ENCODE measurements at regions not wholly inside any gene's neighbourhood (a gene's known extent, or its start where the extent isn't known, plus 50 kb on each side); places are given as distances from the start of the nearest gene placed in this dataset.
A peak's percentile ranks its signal among the peaks of the same experiment; 100 is the strongest.
"Not testable (repeated sequence)": the region's sequence is repeated elsewhere in the genome, so short reads cannot be mapped to it uniquely, and the experiment has no call there.

DNA sequence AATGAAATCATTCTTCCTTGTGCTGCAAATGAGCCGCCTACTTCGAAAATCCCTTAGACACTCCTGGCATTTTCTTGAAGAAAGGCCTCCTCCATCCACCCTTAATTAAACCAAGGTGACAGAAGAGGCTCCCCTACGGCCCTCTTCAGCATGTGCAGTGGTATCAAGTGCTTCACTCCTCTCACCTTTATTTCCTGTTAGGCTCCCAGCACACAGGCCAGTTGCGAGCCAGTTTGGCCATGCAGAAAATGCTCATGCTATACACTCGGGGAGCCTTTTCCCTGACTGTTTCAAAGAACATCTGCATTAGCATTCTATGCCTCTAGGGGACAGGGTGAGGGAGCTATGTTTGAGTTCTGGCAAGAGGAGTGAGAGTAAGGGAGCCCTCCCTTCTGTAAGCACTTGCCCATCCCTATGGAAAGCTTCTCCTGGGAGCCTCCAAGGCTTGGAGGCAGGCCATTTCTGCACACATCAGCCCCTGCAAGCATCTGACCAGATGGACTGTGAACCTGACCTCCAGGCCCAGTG is 291.5 kb downstream of the RPS29 start:
- DNase-seq (no peak), ATAC-seq (ENCODE audit: poor library complexity) (no peak)
- intact Hi-C loops (cut with DNase I): no loop called here

DNA sequence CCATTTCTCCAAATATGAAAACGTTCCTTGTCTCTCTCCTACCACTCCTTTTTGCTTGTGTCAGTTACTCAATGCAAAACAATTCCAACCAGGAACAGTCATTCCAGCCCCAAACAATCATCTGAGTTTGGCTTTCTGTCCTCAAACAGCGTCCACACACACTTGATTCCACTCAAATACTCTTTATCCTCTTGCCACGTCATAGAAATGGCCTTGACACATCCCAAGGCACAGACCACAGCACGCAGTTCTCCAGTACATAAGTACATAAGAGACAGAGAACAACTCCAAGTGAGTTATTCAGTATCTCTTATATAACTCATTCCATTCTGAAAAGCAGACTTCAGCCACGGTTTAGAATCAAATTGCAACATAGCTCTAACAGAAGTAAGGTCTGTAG is 299.2 kb downstream of the RPS29 start:
- intact Hi-C loops (cut with DNase I): no loop called here

DNA sequence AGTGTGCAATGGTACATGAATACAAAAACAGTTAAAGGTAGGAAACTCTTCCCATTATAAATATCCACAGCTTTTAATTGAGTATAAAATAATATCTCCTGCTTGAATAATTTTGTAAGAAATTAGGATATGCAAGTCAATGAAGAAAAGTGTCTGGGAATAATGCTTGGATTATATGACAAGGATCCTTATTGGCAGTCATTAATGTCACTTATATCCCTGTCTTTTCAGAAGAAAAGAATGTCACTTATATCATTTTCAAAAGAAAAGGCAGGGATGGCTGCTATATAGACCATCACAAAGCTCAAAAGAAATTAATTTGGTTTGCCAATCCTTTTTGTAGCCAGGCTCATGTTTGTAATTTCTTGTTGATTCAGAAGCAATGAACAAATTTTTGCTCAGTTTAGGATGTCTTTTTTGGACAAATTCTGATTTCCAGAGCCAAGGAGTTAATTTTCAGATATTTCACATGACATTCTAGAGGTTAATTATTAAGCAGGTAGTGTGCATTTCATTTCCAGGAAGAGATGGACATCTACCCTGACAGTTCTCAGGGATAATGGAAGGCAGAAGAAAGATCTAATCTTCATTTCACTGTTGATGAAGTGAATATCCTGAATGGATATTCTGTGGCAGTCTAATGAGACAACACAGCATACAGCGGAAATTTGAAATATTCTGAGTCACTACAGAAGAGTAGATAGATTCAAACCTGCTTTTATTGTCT is 299.8 kb downstream of the RPS29 start:
- ATAC-seq (ENCODE audit: poor library complexity) (no peak), DNase-seq (no peak)
- intact Hi-C loops (cut with DNase I): no loop called here

More for the DNA sequence above, 299.2 kb downstream of the RPS29 start:
- no peak for DNase-seq
- ATAC-seq (ENCODE audit: poor library complexity): no peak

DNA sequence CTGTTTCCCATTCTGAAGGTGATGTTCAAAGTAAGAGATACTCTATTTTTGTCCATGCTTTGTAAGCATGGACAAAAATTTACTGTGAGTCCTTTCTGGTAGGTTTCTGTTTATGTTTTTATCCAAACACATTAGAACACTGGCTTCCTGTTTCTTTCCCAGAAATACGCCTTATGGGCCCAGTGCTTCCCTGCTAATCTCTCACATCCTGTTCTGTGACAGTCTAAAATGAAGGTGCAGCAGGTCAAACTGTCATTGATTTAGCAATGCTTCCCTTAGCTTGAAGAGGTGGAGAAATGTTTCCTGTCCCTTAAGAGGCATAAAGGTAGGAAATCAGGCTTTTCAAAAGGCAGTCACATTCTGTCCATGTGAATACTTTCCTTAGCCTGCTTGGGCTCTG is 305.6 kb downstream of the RPS29 start:
- intact Hi-C loops (cut with DNase I): no loop called here
- no peak for ATAC-seq (ENCODE audit: poor library complexity)
- no peak for DNase-seq

DNA sequence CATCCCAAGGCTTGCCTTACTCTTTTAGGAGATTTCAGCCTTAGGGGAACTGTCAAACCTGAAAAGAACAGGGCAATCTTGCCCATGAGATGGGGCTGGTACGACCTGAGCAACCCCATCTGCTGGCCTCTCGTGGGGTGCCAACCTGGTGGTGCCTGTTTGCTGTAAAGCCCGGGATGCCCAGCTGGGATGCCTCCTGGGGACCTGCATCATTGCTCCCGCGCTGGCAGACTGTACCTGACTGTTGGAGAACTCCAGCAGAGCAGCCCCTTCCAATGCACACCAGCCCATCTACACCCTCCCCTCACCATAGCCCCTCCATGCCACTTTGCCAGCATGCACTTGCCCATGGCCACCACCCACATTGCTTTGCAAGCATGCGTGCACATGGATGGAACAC is 335.7 kb downstream of the RPS29 start:
- ATAC-seq (ENCODE audit: poor library complexity) (no peak), DNase-seq (no peak)
- intact Hi-C loops (cut with DNase I): no loop called here

DNA sequence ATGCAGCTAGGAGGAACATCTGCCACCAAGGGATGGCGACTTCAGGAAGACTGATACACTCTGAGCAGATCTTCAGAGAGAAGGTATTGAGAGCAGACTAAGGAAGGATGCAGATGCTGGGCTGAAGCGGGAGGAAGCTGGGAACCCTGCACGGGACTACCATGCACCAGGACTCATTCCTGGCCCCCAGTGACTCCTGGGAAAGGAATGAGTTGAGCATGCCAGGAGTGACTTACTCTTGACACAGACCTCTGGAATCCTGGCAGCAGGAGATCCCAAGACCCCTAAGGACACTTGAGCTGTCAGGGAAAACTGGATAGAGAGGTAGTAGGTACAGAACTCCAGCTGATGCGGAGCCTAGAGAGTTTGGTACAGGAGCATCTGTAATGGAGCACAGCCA is 336.1 kb downstream of the RPS29 start:
- intact Hi-C loops (cut with DNase I): no loop called here
- ATAC-seq (ENCODE audit: poor library complexity) (no peak), DNase-seq (no peak)

DNA sequence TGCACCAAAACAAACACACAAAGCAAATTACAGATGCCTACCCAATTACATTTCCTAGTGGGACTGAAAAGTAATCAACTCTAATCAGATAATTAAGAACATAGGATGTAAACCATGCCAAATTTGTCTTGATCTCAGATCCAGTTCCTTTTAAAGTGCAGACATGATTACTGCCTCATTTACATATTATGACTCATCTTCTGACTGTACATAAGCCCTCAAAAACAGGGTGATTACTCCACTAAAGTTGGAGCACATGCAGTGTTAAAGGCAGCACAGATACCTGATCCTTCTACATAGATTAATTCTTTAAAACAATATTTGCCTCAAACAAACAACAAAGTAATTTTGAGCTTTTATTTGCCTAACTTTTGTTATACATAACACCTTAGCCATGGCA is 337.2 kb downstream of the RPS29 start:
- intact Hi-C loops (cut with DNase I): no loop called here
- no peak for ATAC-seq (ENCODE audit: poor library complexity)
- no peak for DNase-seq

DNA sequence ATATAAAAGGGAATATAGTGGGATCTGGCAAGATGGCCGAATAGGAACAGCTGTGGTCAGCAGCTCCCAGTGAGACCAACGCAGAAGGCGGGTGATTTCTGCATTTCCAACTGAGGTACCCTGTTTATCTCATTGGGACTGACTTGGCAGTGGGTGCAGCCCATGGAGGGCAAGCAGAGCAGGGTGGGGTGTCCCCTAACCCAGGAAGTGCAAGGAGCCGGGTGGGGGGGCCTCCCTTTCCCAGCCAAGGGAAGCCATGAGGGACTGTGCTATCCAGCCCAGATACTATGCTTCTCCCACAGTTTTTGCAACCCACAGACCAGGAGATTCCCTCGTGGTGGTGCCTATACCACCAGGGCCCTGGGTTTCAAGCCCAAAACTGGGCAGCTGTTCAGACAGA is 342.4 kb downstream of the RPS29 start:
- DNase-seq; ATAC-seq (ENCODE audit: poor library complexity); intact Hi-C loops (cut with DNase I): not testable (repeated sequence)

DNA sequence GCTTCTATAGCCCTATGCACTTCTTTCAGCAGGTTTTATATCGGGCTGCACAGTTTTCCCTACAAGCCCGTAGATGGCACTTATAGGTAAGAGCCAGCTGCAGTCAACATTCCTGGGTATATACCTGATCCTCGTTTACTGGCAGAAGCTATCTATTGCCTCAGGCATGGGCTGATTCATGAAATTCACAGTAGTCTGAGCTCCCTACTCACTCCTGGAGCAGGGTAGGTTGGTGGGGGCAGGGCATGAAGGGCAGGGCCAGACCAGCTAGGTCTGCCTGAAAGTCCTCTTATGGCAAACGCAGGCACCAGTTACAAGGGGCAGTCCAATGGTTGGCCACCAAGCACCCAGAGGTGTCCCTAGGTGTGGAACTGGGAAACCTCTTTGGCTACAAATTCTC is 345.8 kb downstream of the RPS29 start:
- intact Hi-C loops (cut with DNase I): no loop called here
- ATAC-seq (ENCODE audit: poor library complexity): no peak

DNA sequence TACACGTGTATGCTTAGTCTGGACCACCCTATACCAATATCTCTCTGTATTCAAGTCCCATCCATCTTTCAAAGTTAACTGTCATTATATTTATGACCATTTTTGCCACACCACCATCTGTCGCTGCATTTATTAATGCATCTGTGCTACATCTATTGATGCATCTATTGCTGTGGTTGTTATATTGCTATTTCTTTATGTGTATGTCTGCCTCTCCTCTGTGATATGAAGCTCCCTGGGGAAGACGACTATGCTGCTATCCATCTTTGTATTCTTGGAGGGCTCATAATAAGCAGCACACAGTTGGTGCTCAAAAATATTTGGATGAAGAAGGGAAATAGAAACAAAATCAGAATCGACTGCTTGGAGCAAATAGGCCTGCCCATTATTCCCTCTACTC is 357.6 kb downstream of the RPS29 start:
- DNase-seq (no peak), ATAC-seq (ENCODE audit: poor library complexity) (no peak)
- intact Hi-C loops (cut with DNase I): no loop called here

More for the DNA sequence above, 345.8 kb downstream of the RPS29 start:
- DNase-seq: no peak

DNA sequence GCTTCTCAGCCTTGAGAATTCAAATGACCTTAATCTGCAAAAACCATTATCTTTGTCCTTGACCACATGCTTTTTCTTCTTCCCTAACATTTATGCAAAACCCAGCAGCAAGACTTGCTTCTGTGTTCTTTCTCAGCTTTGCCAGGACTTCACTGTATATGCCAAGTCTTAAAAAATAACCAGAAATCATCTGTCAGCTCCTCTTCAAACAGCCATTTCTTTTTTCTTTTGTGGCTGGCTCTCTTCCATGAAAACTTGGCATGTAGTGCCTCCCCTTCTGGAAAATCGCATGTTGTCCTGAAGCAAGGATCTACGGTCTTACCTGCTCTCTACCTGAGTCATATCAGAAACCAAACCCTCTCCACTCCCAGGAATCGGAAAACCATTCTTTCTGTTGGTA is 364.9 kb downstream of the RPS29 start:
- intact Hi-C loops (cut with DNase I): no loop called here
- DNase-seq (no peak), ATAC-seq (ENCODE audit: poor library complexity) (no peak)

DNA sequence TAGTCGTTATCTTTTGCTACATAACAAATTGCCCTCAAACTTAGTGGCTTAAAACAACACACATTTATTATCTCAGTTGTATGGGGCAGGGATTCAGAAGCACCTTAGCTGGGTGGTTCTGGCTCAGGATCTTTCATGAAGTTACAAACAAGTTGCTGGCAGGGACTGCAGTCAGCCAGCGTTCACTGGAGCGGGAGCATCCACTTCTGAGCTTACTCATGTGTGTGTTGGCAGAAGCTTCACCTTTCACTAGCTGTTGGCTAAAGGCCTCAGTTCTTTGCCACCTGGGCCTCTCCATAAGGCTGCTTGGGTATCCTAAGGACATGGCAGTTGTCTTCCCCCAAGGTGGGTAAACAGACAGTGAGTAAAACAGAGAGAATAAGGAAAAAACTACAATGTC is 365.7 kb downstream of the RPS29 start:
- no peak for DNase-seq
- intact Hi-C loops (cut with DNase I): no loop called here
- no peak for ATAC-seq (ENCODE audit: poor library complexity)

DNA sequence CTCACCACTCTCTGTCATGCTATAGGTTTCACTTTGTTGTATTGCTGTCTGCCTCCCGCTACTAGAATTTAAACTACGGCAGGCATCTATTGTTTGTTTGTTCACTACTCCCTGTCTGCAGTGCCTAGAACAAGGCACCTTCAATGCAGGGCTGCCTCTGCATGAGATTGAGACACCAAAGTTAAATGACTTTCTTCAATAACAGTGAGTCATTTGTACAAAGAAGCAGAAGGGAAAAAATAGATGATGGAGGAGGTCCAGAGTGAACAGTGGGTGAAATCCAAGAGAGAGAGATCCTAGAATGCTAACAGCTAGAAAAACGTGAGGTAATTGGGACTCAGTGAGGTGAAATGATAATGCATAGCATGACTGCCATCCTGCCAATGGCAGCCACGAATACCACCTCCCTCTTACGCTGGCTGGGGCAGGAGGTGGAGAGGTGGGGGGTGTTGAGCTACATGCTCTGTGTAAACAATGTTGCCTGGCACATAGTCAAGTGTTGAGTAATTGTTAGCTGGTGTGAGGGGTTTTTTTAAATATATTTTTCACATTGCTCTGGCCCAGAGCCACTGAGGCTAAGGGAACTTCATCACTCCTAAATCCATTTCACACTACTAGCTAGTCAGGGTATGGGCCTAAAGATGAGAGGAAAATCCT is 367.6 kb downstream of the RPS29 start:
- peak; percentile 52 for ATAC-seq (ENCODE audit: poor library complexity)
- no peak for DNase-seq
- intact Hi-C loops (cut with DNase I): no loop called here

DNA sequence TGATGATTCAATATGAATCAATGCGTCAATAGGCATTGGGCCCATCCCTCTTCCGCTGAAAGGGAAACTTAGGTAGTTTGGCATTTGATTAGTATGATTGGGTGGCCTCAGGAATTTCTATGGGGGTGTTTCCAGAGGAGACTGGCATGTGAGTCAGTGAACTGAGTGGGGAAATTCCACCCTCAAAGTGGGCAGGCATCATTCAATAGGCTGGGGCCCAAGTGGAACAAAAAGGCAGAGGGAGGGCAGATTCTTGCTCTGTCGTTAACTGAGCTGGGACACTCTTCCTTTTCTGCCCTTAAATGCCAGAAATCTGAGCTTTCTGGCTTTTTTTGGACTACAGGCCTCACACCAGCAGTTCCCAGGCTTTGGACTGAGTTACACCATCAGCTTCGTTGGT is 373.5 kb downstream of the RPS29 start:
- ATAC-seq (ENCODE audit: poor library complexity): no peak
- intact Hi-C loops (cut with DNase I): no loop called here
- DNase-seq: no peak

DNA sequence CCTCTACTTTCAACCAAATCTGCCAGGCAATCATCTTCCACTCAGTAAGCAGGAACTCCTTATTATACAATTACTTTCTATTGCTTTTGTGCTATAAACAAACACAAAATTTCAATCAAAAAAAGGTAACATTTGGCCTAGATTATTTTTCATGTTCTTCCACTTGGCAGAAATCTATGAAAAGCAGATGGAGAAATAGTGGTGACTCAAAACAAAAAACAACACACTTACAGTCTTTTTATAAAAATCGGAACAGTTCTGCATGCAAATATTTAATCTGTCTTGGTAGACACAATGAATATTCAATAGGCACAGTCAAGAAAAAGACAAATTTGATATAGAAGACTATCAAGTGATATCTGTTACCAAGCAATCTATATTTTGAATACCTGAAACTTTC is 376.8 kb downstream of the RPS29 start:
- no peak for ATAC-seq (ENCODE audit: poor library complexity)
- intact Hi-C loops (cut with DNase I): no loop called here
- DNase-seq: no peak

DNA sequence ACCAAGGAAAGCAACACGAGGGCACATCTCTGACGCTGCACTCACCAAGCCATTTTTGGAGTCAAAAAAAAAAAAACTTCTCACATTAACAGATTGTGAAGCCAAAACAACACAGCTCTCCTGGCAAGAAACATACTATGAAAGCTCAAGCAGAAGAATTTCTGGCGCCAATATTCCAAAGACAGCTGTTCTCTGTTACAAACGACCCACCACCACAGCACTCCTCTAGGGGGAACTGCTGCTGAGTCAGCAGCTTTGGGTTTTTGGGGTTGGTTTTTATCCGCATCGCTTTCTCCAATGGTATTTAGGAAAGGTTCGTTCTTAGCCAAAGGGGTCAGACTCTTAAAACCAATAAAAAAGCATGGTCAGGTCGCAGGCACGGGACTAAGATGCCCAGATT is 379.4 kb downstream of the RPS29 start:
- DNase-seq (no peak), ATAC-seq (ENCODE audit: poor library complexity) (no peak)
- intact Hi-C loops (cut with DNase I): no loop called here

DNA sequence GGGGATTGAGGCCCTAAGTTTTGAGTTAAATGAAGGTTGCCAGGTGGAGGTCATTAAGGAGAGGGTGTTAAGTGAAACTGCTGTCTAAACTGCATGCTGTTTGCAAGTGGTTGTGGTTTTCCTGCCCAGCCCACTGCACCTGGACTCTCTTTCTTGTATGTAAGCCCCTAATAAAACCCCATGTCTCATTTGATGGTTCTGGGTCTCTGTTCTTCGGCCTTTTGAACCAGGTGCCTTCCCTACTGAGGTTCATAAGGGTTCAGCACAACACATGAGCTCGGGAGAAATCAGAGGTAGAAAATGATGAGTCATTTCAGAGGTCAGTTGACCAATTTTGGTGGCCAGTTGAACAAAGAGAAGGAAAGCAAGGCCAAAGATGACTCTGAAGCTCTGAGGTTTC is 382.5 kb downstream of the RPS29 start:
- intact Hi-C loops (cut with DNase I): no loop called here
- ATAC-seq (ENCODE audit: poor library complexity): no peak

DNA sequence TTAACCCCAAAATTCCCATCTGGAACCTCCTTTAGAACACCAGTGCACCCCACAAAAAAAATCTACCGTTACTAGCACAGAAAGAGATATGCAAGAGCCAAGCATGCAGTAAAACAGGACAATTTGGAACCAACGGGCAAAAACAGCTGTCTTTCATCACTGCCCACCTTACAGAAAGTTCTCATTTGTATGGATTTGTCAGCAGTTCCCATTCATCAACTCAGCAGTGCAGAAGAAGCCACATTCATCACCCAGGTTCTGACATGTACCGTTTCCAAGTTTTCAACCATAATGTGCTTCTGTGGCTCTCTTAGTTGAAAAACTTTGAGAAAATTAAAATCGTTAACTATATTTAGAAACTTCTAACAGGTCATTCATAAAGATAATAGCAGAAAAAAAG is 387.0 kb downstream of the RPS29 start:
- DNase-seq: no peak
- intact Hi-C loops (cut with DNase I): no loop called here
- ATAC-seq (ENCODE audit: poor library complexity): no peak

More for the DNA sequence above, 382.5 kb downstream of the RPS29 start:
- DNase-seq: no peak

DNA sequence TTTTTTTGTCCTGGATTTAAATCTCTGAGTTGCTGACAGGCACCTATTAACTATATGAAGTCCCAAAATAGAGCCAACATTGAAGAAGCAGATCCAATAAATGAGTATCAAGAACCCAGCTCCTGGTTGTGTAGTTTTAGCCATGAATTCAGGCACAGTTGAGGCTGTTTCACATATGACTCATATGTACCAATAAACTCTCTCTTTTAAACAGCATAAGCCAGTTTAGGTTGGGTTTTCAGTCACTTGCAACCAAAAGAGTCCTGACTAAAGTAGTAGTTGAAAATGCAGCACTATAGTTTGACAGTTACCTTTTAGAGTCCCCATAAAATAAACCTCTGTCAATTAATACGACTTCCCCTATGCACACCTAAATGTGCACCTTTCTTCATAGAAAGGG is 389.9 kb downstream of the RPS29 start:
- ATAC-seq (ENCODE audit: poor library complexity): no peak
- no peak for DNase-seq
- intact Hi-C loops (cut with DNase I): no loop called here

DNA sequence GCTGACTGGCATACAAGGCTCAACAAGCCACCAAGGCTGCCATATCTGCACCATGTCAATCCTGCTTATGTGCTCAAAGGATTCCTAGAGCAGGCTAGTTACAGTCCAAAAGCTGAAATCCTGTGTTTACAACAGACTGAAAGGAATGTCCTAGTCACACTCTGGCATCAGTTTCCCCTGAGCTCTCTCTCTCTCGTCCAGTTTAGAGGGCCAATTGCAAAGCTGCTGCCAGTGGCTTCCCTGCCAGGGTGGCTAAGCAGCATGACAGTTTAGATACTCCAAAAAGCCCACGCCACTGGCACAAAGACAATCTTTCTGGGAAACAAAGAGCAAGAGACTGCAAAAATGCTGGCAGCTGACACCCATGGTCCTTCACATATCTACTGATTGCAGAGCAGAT is 392.1 kb downstream of the RPS29 start:
- intact Hi-C loops (cut with DNase I): no loop called here
- ATAC-seq (ENCODE audit: poor library complexity) (no peak), DNase-seq (peak; percentile 39)
